K562 (cell line): ENCODE measurements at regions not wholly inside any gene's neighbourhood (a gene's known extent, or its start where the extent isn't known, plus 50 kb on each side); places are given as distances from the start of the nearest gene placed in this dataset.

Source experiments
- ATF3 ChIP-seq, 2 experiments: fragments of 450-650 bp in 1 of 2; sonication (generic) in 1 of 2; formaldehyde crosslinking in 1 of 2; IDR thresholded peaks in 1 of 2; conservative IDR thresholded peaks in 1 of 2; 2 replicates each; pipeline versions ENCODE4 v1.6.1 to v1.8.1; 2016 to 2023; ENCODE audit warnings: mild to moderate bottlenecking in 2 of 2, moderate library complexity in 2 of 2, inconsistent platforms in 1 of 2, missing genetic modification reagents in 1 of 2
- BRD9 ChIP-seq: fragments of 450-650 bp; IDR thresholded peaks from 2 replicates; pipeline ENCODE4 v1.6.1; 2018; ENCODE audit warnings: low read depth; ENCODE audit not compliant: partially characterized antibody
- CHAMP1 ChIP-seq: fragments of 450-650 bp; IDR thresholded peaks from 2 replicates; pipeline ENCODE4 v1.6.1; 2016; ENCODE audit warnings: mild to moderate bottlenecking
- EP300 ChIP-seq: IDR thresholded peaks from 2 replicates; pipeline ENCODE4 v1.6.1; 2012; ENCODE audit warnings: low read length, improper control_type of control experiment
- ETV1 ChIP-seq: fragments of 450-650 bp; conservative IDR thresholded peaks from 2 replicates; pipeline ENCODE4 v1.6.1; 2016; ENCODE audit warnings: missing genetic modification characterization, control low read depth, low read depth, missing compliant biosample characterization
- HSF4 ChIP-seq: fragments of 250-450 bp; sonication (Bioruptor Pico); IDR thresholded peaks from 2 replicates; pipeline ENCODE4 v2.1.2; 2022; ENCODE audit warnings: mild to moderate bottlenecking, moderate library complexity, borderline replicate concordance
- PKNOX1 ChIP-seq: fragments of 450-650 bp; IDR thresholded peaks from 2 replicates; pipeline ENCODE4 v1.6.1; 2016
- POLR3G ChIP-seq: IDR thresholded peaks from 2 replicates; pipeline ENCODE4 v1.6.1; 2011; ENCODE audit not compliant: insufficient read length, insufficient replicate concordance; ENCODE audit errors: extremely low read depth
- PYGO2 ChIP-seq: fragments of 450-650 bp; IDR thresholded peaks from 2 replicates; pipeline ENCODE4 v1.6.1; 2016; ENCODE audit warnings: mild to moderate bottlenecking, missing genetic modification characterization, moderate library complexity, missing compliant biosample characterization
- RBM39 ChIP-seq: fragments of 200-400 bp; formaldehyde crosslinking; optimal IDR thresholded peaks from 2 replicates; pipeline ENCODE3; 2018; ENCODE audit warnings: low read depth, low read length
- SREBF1 ChIP-seq: fragments of 150-350 bp; IDR thresholded peaks from 2 replicates; pipeline ENCODE4 v1.6.1; 2014; ENCODE audit warnings: antibody characterized with exemption, low read depth, low read length, borderline replicate concordance
- TAF7 ChIP-seq: fragments of 450-650 bp; IDR thresholded peaks from 2 replicates; pipeline ENCODE4 v1.6.1; 2016; ENCODE audit warnings: missing genetic modification characterization, missing compliant biosample characterization
- YBX1 ChIP-seq: fragments of 450-650 bp; IDR thresholded peaks from 2 replicates; pipeline ENCODE4 v1.7.1; 2016; ENCODE audit warnings: mild to moderate bottlenecking
- ZNF165 ChIP-seq: fragments of 250-450 bp; sonication (Bioruptor Pico); IDR thresholded peaks from 2 replicates; pipeline ENCODE4 v1.4.0; 2020; ENCODE audit warnings: borderline replicate concordance
- ZNF507 ChIP-seq: conservative IDR thresholded peaks from 2 replicates; pipeline ENCODE4 v1.6.1; 2017; ENCODE audit warnings: missing genetic modification characterization, missing compliant biosample characterization
- TF ChIP-seq, protein P1 (sequence below): fragments of 450-650 bp; formaldehyde crosslinking; conservative IDR thresholded peaks from 2 replicates; pipeline ENCODE4 v1.4.0; 2022; ENCODE audit warnings: mild to moderate bottlenecking, missing genetic modification characterization

DNA sequence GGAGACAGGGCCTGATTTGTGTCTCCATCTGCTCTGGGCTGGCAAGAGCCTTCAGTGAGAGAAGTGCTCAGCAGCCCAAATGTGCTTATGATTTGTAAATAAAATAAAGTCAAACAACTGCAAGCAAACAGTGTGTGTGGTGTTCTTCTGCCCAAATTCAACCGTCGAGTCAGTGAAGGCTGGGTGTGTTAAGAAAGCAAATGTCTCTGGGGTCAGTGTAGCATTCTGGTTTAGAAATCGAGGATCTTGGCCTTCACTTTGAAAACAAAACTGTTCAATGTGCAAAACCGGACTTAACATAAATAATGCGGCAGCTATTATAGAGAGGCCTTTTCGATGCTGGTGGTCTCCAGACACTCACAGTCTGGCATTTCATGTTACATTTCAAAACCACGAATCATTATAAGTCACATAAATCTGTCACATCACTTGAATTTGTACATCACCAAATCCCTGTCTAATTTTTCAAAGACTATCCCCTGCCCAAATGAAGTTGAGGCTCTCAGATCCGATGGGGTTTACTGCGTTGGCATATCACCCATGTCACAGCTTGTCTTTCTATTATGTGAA lies 158.6 kb upstream of the MYOCD start (continued):
- TF ChIP-seq PKNOX1 (no peak), ZNF507 (tag) (no peak), HSF4 (CRISPR knock-in tag) (no peak), EP300 (no peak), CHAMP1 (no peak), POLR3G (no peak), SREBF1 (no peak), RBM39 (no peak), ATF3 (IDR thresholded peaks at IDR 0.05) (no peak), ATF3 (CRISPR knock-in tag; conservative IDR thresholded peaks at IDR 0.05) (no peak), BRD9 (no peak), PYGO2 (tag) (no peak), TAF7 (tag) (no peak), ZNF165 (no peak), ETV1 (tag) (no peak), YBX1 (no peak)
- TF ChIP-seq, protein P1, sequence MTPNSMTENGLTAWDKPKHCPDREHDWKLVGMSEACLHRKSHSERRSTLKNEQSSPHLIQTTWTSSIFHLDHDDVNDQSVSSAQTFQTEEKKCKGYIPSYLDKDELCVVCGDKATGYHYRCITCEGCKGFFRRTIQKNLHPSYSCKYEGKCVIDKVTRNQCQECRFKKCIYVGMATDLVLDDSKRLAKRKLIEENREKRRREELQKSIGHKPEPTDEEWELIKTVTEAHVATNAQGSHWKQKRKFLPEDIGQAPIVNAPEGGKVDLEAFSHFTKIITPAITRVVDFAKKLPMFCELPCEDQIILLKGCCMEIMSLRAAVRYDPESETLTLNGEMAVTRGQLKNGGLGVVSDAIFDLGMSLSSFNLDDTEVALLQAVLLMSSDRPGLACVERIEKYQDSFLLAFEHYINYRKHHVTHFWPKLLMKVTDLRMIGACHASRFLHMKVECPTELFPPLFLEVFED (CRISPR knock-in tag): no peak
- TF ChIP-seq, all 486 proteins: peak for 0
